Fibroblast of lung (primary cell): ENCODE measurements at regions not wholly inside any gene's neighbourhood (a gene's known extent, or its start where the extent isn't known, plus 50 kb on each side); places are given as distances from the start of the nearest gene placed in this dataset.

Source experiments
- DNase-seq, 2 donors: peaks; one replicate each; pipeline versions ENCODE4 v3.0.0 to v3.0.0-alpha.2; 2010; ENCODE audit warnings: low read depth in 2 of 2
- H2AFZ ChIP-seq: 2 replicates; pipeline ENCODE4 v1.5.1; 2012; ENCODE audit warnings: low read length, control low read depth, inconsistent platforms
- H3K27ac ChIP-seq: 2 replicates; pipeline ENCODE4 v1.5.1; 2011; ENCODE audit warnings: low read length, control low read depth; ENCODE audit not compliant: insufficient read depth
- H3K27me3 ChIP-seq: 2 replicates; pipeline ENCODE4 v1.5.1; 2011; ENCODE audit warnings: mild to moderate bottlenecking, low read length; ENCODE audit not compliant: control insufficient read depth, insufficient read depth
- H3K36me3 ChIP-seq: 2 replicates; pipeline ENCODE4 v1.5.1; 2011; ENCODE audit warnings: low read length; ENCODE audit not compliant: control insufficient read depth, insufficient read depth
- H3K4me1 ChIP-seq: 2 replicates; pipeline ENCODE4 v1.5.1; 2011; ENCODE audit warnings: low read length; ENCODE audit not compliant: control insufficient read depth, insufficient read depth; ENCODE audit errors: extremely low read depth
- H3K4me2 ChIP-seq: 2 replicates; pipeline ENCODE4 v1.5.1; 2011; ENCODE audit warnings: low read length, control low read depth; ENCODE audit not compliant: insufficient read depth; ENCODE audit errors: extremely low read depth
- H3K4me3 ChIP-seq, 4 experiments: fragments of 200-600 bp in 1 of 4; sonication (generic) in 1 of 4; replicated peaks in 1 of 4; 2 replicates each; pipeline ENCODE4 v1.5.1; 2011 to 2016; ENCODE audit warnings: low read length in 4 of 4, low read depth in 3 of 4, mild to moderate bottlenecking in 3 of 4, control low read depth in 2 of 4, inconsistent platforms in 1 of 4, mixed read lengths in 1 of 4; ENCODE audit not compliant: insufficient read depth in 1 of 4; ENCODE audit errors: control extremely low read depth in 1 of 4
- H3K79me2 ChIP-seq: 2 replicates; pipeline ENCODE4 v1.5.1; 2012; ENCODE audit warnings: mild to moderate bottlenecking, low read length, inconsistent platforms; ENCODE audit not compliant: control insufficient read depth, insufficient read depth
- H3K9ac ChIP-seq: 2 replicates; pipeline ENCODE4 v1.5.1; 2011; ENCODE audit warnings: mild to moderate bottlenecking, low read length, control low read depth; ENCODE audit not compliant: insufficient read depth
- H3K9me3 ChIP-seq: 2 replicates; pipeline ENCODE4 v1.5.1; 2012; ENCODE audit warnings: low read depth, low read length; ENCODE audit not compliant: control insufficient read depth, insufficient read depth
- H4K20me1 ChIP-seq: 2 replicates; pipeline ENCODE4 v1.5.1; 2011; ENCODE audit warnings: low read length; ENCODE audit not compliant: control insufficient read depth, insufficient read depth; ENCODE audit errors: extremely low read depth
- EZH2 ChIP-seq: IDR thresholded peaks from 2 replicates; pipeline ENCODE4 v1.5.1; 2012; ENCODE audit warnings: low read length, control low read depth, mild to moderate bottlenecking; ENCODE audit errors: missing control alignments
- TF ChIP-seq, protein P1 (sequence below), 2 donors: IDR thresholded peaks in 1 of 2; conservative IDR thresholded peaks in 1 of 2; 1 replicate in 1 of 2; 2 replicates in 1 of 2; pipeline ENCODE4 v1.5.1; 2011 to 2012; ENCODE audit warnings: low read length in 2 of 2, control low read depth in 1 of 2, inconsistent platforms in 1 of 2, low read depth in 1 of 2, mild to moderate bottlenecking in 1 of 2

DNA sequence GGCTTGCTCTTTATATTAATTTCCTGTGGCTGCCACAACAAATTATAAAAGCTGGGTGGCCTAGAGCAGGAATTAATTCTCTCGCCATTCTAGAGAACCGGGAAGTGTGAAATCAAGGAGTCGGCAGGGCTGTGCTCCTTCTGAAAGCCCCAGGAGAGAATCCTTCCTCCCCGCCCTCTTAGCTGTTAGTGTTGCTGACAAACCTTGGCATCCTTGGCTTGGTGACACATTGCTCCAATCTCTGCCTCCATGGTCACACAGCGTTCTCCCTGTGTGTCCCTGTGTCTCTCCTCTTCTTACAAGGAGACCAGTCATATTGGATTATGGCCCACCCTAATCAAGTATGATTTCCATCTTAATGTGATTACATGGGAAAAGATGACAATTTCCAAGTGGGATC, 55.9 kb upstream of the NEURL1B start:
- peaks cover 31% of the 10 kb centered on the region for H3K27me3 ChIP-seq
- H3K4me2 ChIP-seq = no peak overlapping the region
- H4K20me1 ChIP-seq = no peaks in the 10 kb centered on the region
- no peak overlapping the region for H3K4me3 ChIP-seq
- no peak for DNase-seq
- no peaks in the 10 kb centered on the region for H3K36me3 ChIP-seq
- no peaks in the 10 kb centered on the region for H3K79me2 ChIP-seq
- no peaks in the 10 kb centered on the region for H3K9me3 ChIP-seq
- no peaks in the 10 kb centered on the region for H3K4me1 ChIP-seq
- no peak for TF ChIP-seq EZH2
- TF ChIP-seq, protein P1, sequence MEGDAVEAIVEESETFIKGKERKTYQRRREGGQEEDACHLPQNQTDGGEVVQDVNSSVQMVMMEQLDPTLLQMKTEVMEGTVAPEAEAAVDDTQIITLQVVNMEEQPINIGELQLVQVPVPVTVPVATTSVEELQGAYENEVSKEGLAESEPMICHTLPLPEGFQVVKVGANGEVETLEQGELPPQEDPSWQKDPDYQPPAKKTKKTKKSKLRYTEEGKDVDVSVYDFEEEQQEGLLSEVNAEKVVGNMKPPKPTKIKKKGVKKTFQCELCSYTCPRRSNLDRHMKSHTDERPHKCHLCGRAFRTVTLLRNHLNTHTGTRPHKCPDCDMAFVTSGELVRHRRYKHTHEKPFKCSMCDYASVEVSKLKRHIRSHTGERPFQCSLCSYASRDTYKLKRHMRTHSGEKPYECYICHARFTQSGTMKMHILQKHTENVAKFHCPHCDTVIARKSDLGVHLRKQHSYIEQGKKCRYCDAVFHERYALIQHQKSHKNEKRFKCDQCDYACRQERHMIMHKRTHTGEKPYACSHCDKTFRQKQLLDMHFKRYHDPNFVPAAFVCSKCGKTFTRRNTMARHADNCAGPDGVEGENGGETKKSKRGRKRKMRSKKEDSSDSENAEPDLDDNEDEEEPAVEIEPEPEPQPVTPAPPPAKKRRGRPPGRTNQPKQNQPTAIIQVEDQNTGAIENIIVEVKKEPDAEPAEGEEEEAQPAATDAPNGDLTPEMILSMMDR (conservative IDR thresholded peaks at IDR 0.05 in 1 of 2, IDR thresholded peaks at IDR 0.05 in 1 of 2; ENCODE audit: low read depth in 1 of 2, low read length in 2 of 2) = no peak
- no peak overlapping the region for H2AFZ ChIP-seq
- H3K9ac ChIP-seq = no peak overlapping the region
- H3K27ac ChIP-seq = no peak overlapping the region

DNA sequence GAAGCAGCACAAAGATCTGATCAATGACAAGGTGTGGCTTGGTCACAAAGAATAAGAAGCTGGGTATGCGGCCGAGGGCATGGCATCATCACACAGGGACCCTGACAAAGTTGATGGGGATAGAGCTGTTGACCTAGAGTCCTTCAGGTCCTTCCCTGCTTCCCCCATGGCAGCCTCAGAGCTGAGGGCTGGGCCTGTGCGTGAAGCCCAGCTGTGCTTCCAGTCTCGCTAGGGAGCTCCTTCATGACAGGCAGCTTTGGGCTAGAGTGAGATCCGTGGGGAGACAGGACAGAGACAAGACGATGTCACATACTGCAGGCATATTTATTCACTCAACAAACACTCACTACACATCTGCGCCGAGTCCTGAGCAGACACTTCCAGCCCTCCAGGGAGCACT, 56.4 kb upstream of the NEURL1B start:
- H3K4me3 ChIP-seq = no peak overlapping the region
- H3K36me3 ChIP-seq = no peaks in the 10 kb centered on the region
- DNase-seq = no peak
- H2AFZ ChIP-seq = no peak overlapping the region
- no peak overlapping the region for H3K9ac ChIP-seq
- H3K4me1 ChIP-seq = no peaks in the 10 kb centered on the region
- H3K27me3 ChIP-seq = peaks cover 31% of the 10 kb centered on the region
- no peak for TF ChIP-seq EZH2
- TF ChIP-seq, protein P1 (conservative IDR thresholded peaks at IDR 0.05 in 1 of 2, IDR thresholded peaks at IDR 0.05 in 1 of 2; ENCODE audit: low read depth in 1 of 2, low read length in 2 of 2) = no peak
- no peaks in the 10 kb centered on the region for H4K20me1 ChIP-seq
- no peak overlapping the region for H3K27ac ChIP-seq
- no peaks in the 10 kb centered on the region for H3K9me3 ChIP-seq
- no peaks in the 10 kb centered on the region for H3K79me2 ChIP-seq
- no peak overlapping the region for H3K4me2 ChIP-seq

- Histone ChIP-seq H3K27me3 (peaks cover 31% of the 10 kb centered on the region), H3K27ac (no peak overlapping the region), H3K36me3 (no peaks in the 10 kb centered on the region), H3K9me3 (no peaks in the 10 kb centered on the region), H3K4me3 (no peak overlapping the region), H2AFZ (no peak overlapping the region), H3K79me2 (no peaks in the 10 kb centered on the region), H4K20me1 (no peaks in the 10 kb centered on the region), H3K4me2 (no peak overlapping the region), H3K9ac (no peak overlapping the region), H3K4me1 (no peaks in the 10 kb centered on the region)
- no peak for DNase-seq
- no peak for TF ChIP-seq EZH2
- TF ChIP-seq, protein P1 (conservative IDR thresholded peaks at IDR 0.05 in 1 of 2, IDR thresholded peaks at IDR 0.05 in 1 of 2; ENCODE audit: low read depth in 1 of 2, low read length in 2 of 2) = no peak
These were observed 57.0 kb upstream of the NEURL1B start for GRCh38 chr5:172583931-172584511.
